SK-N-MC (cell line): ENCODE measurements at regions not wholly inside any gene's neighbourhood (a gene's known extent, or its start where the extent isn't known, plus 50 kb on each side); places are given as distances from the start of the nearest gene placed in this dataset.
"Not testable (repeated sequence)": the region's sequence is repeated elsewhere in the genome, so short reads cannot be mapped to it uniquely, and the experiment has no call there.

Experiments
- DNase-seq: peaks from one replicate; pipeline ENCODE4 v3.0.0-alpha.2; 2011; ENCODE audit warnings: low read depth, low spot score
- H3K27ac ChIP-seq: fragments of 200-600 bp; sonication (generic); 2 replicates; pipeline ENCODE4 v1.5.1; 2016; ENCODE audit warnings: mixed run types
- H3K36me3 ChIP-seq: fragments of 200-600 bp; sonication (generic); 2 replicates; pipeline ENCODE4 v1.6.1; 2017; ENCODE audit warnings: antibody characterized with exemption, low read length, mixed read lengths; ENCODE audit not compliant: insufficient read depth
- H3K4me3 ChIP-seq: fragments of 200-600 bp; sonication (generic); 2 replicates; pipeline ENCODE4 v1.5.1; 2016
- H3K9ac ChIP-seq: fragments of 200-600 bp; sonication (generic); 2 replicates; pipeline ENCODE4 v1.8.0; 2017; ENCODE audit warnings: mixed run types, mixed read lengths; ENCODE audit not compliant: insufficient read length
- H3K9me3 ChIP-seq: fragments of 200-600 bp; sonication (generic); 2 replicates; pipeline ENCODE4 v1.6.1; 2017; ENCODE audit warnings: low read depth, mild to moderate bottlenecking, antibody characterized with exemption, low read length, moderate library complexity, mixed read lengths
- EZH2 ChIP-seq: fragments of 200-600 bp; sonication (generic); IDR thresholded peaks from one replicate; pipeline ENCODE4 v1.6.1; 2017; ENCODE audit warnings: antibody characterized with exemption
- FOXP2 ChIP-seq: optimal IDR thresholded peaks from 2 replicates; pipeline ENCODE3; 2011; ENCODE audit warnings: mild to moderate bottlenecking, moderate library complexity; ENCODE audit not compliant: insufficient read depth; ENCODE audit errors: extremely low read length, control extremely low read depth
- POLR2AphosphoS5 ChIP-seq: IDR thresholded peaks from 2 replicates; pipeline ENCODE4 v1.6.1; 2012; ENCODE audit warnings: mild to moderate bottlenecking, low read depth, low read length, borderline replicate concordance

GRCh38 chr1:234897390-234897749 lies 231.3 kb downstream of the TOMM20 start:
- H3K36me3 ChIP-seq: no peaks in the 10 kb centered on the region
- no peak for DNase-seq
- H3K27ac ChIP-seq: no peak overlapping the region
- no peaks in the 10 kb centered on the region for H3K9me3 ChIP-seq
- no peak overlapping the region for H3K9ac ChIP-seq
- no peak overlapping the region for H3K4me3 ChIP-seq
- TF ChIP-seq EZH2: no peak
- TF ChIP-seq POLR2AphosphoS5: no peak
- TF ChIP-seq FOXP2: no peak

- no peak overlapping the region for H3K4me3 ChIP-seq
- no peak for TF ChIP-seq EZH2
- TF ChIP-seq POLR2AphosphoS5: no peak
- TF ChIP-seq FOXP2: no peak
- H3K36me3 ChIP-seq: no peaks in the 10 kb centered on the region
- H3K27ac ChIP-seq: no peak overlapping the region
- no peaks in the 10 kb centered on the region for H3K9me3 ChIP-seq
- no peak overlapping the region for H3K9ac ChIP-seq
- DNase-seq: no peak
Measured at GRCh38 chr1:234896477-234897389, 231.9 kb downstream of the TOMM20 start.

- no peak for TF ChIP-seq EZH2
- no peak for TF ChIP-seq FOXP2
- no peak for TF ChIP-seq POLR2AphosphoS5
- H3K9ac ChIP-seq: no peak overlapping the region
- no peaks in the 10 kb centered on the region for H3K36me3 ChIP-seq
- no peak overlapping the region for H3K4me3 ChIP-seq
- no peaks in the 10 kb centered on the region for H3K9me3 ChIP-seq
- DNase-seq: no peak
- H3K27ac ChIP-seq: no peak overlapping the region
Measured at GRCh38 chr1:234893725-234894630, 234.7 kb downstream of the TOMM20 start.

GRCh38 chr1:234893359-234893724 lies 235.3 kb downstream of the TOMM20 start:
- Histone ChIP-seq H3K27ac (no peak overlapping the region), H3K9me3 (no peaks in the 10 kb centered on the region), H3K9ac (no peak overlapping the region), H3K4me3 (no peak overlapping the region), H3K36me3 (no peaks in the 10 kb centered on the region)
- no peak for TF ChIP-seq FOXP2
- no peak for TF ChIP-seq EZH2
- DNase-seq: no peak

GRCh38 chr1:234892642-234893041 lies 236.0 kb downstream of the TOMM20 start:
- no peak overlapping the region for H3K27ac ChIP-seq
- H3K4me3 ChIP-seq: no peak overlapping the region
- no peaks in the 10 kb centered on the region for H3K9me3 ChIP-seq
- H3K36me3 ChIP-seq: no peaks in the 10 kb centered on the region
- DNase-seq: no peak
- TF ChIP-seq FOXP2 (no peak), POLR2AphosphoS5 (no peak), EZH2 (no peak)
- no peak overlapping the region for H3K9ac ChIP-seq

- no peak for DNase-seq
- Histone ChIP-seq H3K36me3 (no peaks in the 10 kb centered on the region), H3K9ac (no peak overlapping the region), H3K27ac (no peak overlapping the region), H3K9me3 (no peaks in the 10 kb centered on the region), H3K4me3 (no peak overlapping the region)
- TF ChIP-seq FOXP2 (no peak), EZH2 (no peak), POLR2AphosphoS5 (no peak)
Measured at GRCh38 chr1:234891427-234891826, 237.2 kb downstream of the TOMM20 start.

- TF ChIP-seq FOXP2 (no peak), POLR2AphosphoS5 (no peak), EZH2 (no peak)
- no peak overlapping the region for H3K9ac ChIP-seq
- no peak overlapping the region for H3K4me3 ChIP-seq
- H3K36me3 ChIP-seq: no peaks in the 10 kb centered on the region
- DNase-seq: no peak
- H3K27ac ChIP-seq: no peak overlapping the region
- H3K9me3 ChIP-seq: no peaks in the 10 kb centered on the region
Measured at GRCh38 chr1:234889643-234890042, 239.0 kb downstream of the TOMM20 start.

GRCh38 chr1:234888247-234888646 lies 240.4 kb downstream of the TOMM20 start:
- DNase-seq, H3K27ac ChIP-seq, H3K9me3 ChIP-seq, H3K9ac ChIP-seq, H3K36me3 ChIP-seq, H3K4me3 ChIP-seq: not testable (repeated sequence)
